ENCODE measurements at regions not wholly inside any gene's neighbourhood (a gene's known extent, or its start where the extent isn't known, plus 50 kb on each side); places are given as distances from the start of the nearest gene placed in this dataset.

DNA sequence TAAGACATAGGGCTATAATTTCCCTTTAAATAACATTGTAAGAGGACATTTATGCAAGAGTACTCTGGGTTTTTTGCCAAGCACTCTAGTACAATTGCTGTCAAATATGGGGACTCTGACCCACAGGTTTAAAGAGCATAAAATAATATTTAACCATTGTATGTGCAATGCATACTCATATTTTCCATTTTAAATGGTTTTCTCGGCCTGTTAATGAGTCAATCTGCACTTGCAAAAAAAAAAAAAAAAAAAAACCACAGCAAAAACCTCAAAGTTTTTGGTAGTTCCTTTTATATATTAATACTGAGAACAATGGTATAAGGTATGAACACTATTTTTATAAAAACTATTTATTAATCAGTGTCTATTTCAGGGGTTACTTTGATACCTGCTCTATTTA, 304.0 kb upstream of the CBLB start:
- Histone ChIP-seq H3K4me1 (peaks cover 0 to 4% (median 0%) of the 10 kb centered on the region in 4 donors), H3K9me3 (no peaks in the 10 kb centered on the region), H3K36me3 (no peaks in the 10 kb centered on the region), H3K27me3 (no peaks in the 10 kb centered on the region), H3K27ac (no peak overlapping the region), H3K4me3 (no peak overlapping the region)
- intact Hi-C loops (cut with DNase I; ENCODE audit: low total_unique reads), result no loop called here
- TF ChIP-seq, protein P1, sequence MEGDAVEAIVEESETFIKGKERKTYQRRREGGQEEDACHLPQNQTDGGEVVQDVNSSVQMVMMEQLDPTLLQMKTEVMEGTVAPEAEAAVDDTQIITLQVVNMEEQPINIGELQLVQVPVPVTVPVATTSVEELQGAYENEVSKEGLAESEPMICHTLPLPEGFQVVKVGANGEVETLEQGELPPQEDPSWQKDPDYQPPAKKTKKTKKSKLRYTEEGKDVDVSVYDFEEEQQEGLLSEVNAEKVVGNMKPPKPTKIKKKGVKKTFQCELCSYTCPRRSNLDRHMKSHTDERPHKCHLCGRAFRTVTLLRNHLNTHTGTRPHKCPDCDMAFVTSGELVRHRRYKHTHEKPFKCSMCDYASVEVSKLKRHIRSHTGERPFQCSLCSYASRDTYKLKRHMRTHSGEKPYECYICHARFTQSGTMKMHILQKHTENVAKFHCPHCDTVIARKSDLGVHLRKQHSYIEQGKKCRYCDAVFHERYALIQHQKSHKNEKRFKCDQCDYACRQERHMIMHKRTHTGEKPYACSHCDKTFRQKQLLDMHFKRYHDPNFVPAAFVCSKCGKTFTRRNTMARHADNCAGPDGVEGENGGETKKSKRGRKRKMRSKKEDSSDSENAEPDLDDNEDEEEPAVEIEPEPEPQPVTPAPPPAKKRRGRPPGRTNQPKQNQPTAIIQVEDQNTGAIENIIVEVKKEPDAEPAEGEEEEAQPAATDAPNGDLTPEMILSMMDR (IDR thresholded peaks at IDR 0.05), result no peak
- DNase-seq, result no peak

DNA sequence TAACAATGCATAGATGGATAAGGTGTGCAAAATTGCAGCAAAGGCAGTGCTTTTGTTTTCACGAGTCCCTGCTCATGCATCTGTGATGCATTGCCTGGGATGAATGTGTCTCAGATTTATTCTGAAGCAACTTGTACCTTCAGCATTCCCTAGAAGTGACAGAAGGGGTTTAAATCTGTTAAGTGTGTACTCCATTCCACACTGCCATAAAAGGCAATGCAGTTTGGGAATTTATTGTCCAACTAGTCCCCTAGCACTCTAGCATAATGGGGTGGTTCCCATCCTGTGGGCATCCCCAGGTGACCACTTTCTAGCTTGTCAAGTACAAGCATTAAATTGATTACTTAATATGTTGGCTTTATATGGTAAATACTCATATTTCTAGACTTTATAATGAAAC, 306.5 kb upstream of the CBLB start:
- no peaks in the 10 kb centered on the region for H3K9me3 ChIP-seq
- H3K36me3 ChIP-seq, result no peaks in the 10 kb centered on the region
- peaks cover 0 to 4% (median 0%) of the 10 kb centered on the region in 4 donors for H3K4me1 ChIP-seq
- no peak overlapping the region for H3K4me3 ChIP-seq
- TF ChIP-seq, protein P1 (IDR thresholded peaks at IDR 0.05), result no peak
- no peak overlapping the region for H3K27ac ChIP-seq
- no peaks in the 10 kb centered on the region for H3K27me3 ChIP-seq
- intact Hi-C loops (cut with DNase I; ENCODE audit: low total_unique reads), result no loop called here
- DNase-seq, result no peak

DNA sequence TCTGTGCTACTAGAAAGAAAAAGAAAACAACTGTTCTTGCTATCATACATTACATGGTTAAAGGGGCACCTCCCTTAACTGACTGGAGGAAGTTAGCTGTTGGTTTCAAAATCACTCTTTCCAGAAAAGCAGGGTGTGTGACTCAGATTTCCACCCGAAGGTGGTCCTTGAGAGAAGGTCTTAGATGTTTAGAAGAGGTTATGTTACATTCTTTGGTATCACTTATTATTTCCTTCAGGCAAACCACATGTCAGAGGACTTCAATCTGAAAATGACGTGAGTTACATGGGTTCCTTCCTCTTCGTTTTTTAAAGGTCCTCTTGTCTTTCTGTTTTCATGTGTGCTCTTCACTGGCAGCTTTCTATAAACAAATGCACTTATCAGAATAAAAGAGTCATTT, 307.9 kb upstream of the CBLB start:
- DNase-seq, result no peak
- no peaks in the 10 kb centered on the region for H3K36me3 ChIP-seq
- no peak overlapping the region for H3K27ac ChIP-seq
- intact Hi-C loops (cut with DNase I; ENCODE audit: low total_unique reads), result no loop called here
- TF ChIP-seq, protein P1 (IDR thresholded peaks at IDR 0.05), result no peak
- no peaks in the 10 kb centered on the region for H3K27me3 ChIP-seq
- no peaks in the 10 kb centered on the region for H3K9me3 ChIP-seq
- peaks cover 0 to 4% (median 0%) of the 10 kb centered on the region in 4 donors for H3K4me1 ChIP-seq
- no peak overlapping the region for H3K4me3 ChIP-seq

DNA sequence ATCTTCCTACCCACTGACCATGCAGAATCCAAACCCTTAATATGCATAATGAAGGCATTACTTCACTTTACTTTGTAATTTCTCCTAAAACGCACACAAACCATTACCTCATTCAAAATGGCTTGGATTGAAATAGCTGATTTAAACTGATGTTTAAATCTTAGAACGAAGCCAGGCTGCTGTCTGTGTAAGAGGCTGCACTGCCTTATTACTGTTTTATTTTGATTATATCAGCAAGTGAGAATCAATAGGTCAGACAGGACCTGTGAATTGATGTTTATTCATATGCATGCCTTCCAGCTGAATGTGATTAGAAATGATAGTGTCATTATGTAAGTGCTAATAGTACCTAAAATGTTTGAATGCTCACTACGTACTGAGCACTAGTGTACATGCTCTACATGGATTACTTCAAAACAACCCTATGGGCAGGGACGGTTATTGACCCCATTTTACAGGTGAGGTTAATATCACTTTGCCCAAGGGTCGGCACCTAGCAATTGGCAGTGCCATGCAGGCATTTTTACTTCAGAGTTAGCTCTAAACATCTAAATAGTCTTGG, 314.2 kb upstream of the CBLB start:
- Histone ChIP-seq H3K27me3 (no peaks in the 10 kb centered on the region), H3K27ac (no peak overlapping the region), H3K4me3 (no peak overlapping the region), H3K9me3 (no peaks in the 10 kb centered on the region), H3K4me1 (no peaks in the 10 kb centered on the region), H3K36me3 (no peaks in the 10 kb centered on the region)
- TF ChIP-seq, protein P1 (IDR thresholded peaks at IDR 0.05), result no peak
- intact Hi-C loops (cut with DNase I; ENCODE audit: low total_unique reads), result no loop called here
- DNase-seq, result no peak

DNA sequence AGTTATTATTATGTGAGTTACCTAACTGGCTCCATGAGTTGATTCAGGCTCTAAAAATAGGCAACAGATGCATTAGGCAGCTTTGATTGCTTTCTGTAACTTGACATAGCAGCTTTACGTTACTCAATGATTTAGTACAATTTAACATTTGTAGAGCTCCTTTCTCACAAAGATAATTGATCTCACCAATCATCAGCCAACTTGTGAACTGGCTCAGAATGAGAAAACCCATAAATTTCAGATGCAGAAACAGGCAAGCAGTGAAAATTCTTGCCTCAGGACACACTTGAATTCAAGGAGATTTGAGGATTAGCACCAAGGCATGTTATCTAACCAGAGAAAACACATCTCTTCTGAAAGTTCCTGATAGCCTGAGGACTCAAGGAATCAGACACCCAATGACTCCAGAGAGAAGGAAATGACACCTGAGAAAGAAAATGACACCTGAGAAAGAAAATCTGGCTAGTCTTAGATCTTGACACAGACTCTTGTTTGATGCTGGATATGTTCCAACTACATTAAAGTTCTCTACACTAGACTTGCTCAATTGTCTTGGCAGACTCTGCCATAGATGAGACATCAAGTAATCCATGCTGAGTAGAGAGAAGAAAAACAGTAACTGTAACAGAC, 315.1 kb upstream of the CBLB start:
- Histone ChIP-seq H3K4me3 (no peak overlapping the region), H3K36me3 (no peaks in the 10 kb centered on the region), H3K27me3 (no peaks in the 10 kb centered on the region), H3K4me1 (no peaks in the 10 kb centered on the region), H3K9me3 (no peaks in the 10 kb centered on the region), H3K27ac (no peak overlapping the region)
- TF ChIP-seq, protein P1 (IDR thresholded peaks at IDR 0.05), result no peak
- no peak for DNase-seq
- intact Hi-C loops (cut with DNase I; ENCODE audit: low total_unique reads), result no loop called here

Data from tibial artery (tissue), 4 donors.